Lower leg skin (tissue), 3 donors: ENCODE measurements at regions not wholly inside any gene's neighbourhood (a gene's known extent, or its start where the extent isn't known, plus 50 kb on each side); places are given as distances from the start of the nearest gene placed in this dataset.

ENCODE experiments used
- POLR2A ChIP-seq, 2 donors: fragments of 450-650 bp; IDR thresholded peaks; one replicate each; pipeline ENCODE4 v1.6.1; 2016 to 2017; ENCODE audit warnings: antibody characterized with exemption in 2 of 2, mild to moderate bottlenecking in 1 of 2, moderate library complexity in 1 of 2
- TF ChIP-seq, protein P1 (sequence below), 3 donors: fragments of 450-650 bp; IDR thresholded peaks; one replicate each; pipeline ENCODE4 v1.5.1; 2016; ENCODE audit warnings: antibody characterized with exemption in 3 of 3, mild to moderate bottlenecking in 3 of 3, moderate library complexity in 2 of 3

- TF ChIP-seq POLR2A (IDR thresholded peaks at IDR 0.05), result no peak
- TF ChIP-seq, protein P1, sequence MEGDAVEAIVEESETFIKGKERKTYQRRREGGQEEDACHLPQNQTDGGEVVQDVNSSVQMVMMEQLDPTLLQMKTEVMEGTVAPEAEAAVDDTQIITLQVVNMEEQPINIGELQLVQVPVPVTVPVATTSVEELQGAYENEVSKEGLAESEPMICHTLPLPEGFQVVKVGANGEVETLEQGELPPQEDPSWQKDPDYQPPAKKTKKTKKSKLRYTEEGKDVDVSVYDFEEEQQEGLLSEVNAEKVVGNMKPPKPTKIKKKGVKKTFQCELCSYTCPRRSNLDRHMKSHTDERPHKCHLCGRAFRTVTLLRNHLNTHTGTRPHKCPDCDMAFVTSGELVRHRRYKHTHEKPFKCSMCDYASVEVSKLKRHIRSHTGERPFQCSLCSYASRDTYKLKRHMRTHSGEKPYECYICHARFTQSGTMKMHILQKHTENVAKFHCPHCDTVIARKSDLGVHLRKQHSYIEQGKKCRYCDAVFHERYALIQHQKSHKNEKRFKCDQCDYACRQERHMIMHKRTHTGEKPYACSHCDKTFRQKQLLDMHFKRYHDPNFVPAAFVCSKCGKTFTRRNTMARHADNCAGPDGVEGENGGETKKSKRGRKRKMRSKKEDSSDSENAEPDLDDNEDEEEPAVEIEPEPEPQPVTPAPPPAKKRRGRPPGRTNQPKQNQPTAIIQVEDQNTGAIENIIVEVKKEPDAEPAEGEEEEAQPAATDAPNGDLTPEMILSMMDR (IDR thresholded peaks at IDR 0.05), result no peak
Measured at GRCh38 chr7:82609746-82610145, 166.2 kb upstream of the CACNA2D1 start.
